ENCODE measurements at regions not wholly inside any gene's neighbourhood (a gene's known extent, or its start where the extent isn't known, plus 50 kb on each side); places are given as distances from the start of the nearest gene placed in this dataset.

DNA sequence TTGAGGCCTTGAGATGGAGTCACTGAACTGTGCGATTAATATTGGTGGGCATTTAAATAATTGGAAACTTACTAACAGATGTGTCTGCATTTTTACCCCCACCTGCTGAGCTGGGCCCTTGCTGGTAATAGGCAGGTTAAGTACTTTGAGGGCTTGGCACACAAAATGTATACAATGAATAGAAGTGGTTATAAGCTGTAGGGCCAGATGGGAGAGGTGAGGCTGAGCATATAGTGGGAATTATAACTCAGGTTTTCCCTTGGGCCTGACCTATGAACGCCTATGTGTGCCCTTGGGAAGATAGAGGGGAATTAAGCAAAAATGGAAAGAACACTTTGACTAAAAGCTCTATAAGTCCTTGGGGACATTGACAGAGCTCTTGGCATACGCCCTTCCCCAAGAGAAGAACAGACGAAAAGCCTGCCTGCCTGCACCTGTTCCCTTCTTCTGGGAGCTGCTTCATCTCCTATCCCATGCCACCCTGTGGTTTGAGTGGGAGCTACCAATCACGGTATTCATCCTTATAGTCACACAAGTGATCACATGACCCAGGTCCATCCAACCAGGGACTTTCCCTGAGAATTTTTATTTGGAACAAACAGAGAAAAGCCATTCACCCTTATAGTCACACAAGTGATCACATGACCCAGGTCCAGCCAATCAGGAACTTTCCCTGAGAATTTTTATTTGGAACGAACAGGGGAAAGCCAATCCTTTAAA, 260.7 kb upstream of the CSF3R start:
- no peak for TF ChIP-seq CTCF (conservative IDR thresholded peaks at IDR 0.05; ENCODE audit: low read depth, low read length)
- H3K4me3 ChIP-seq (ENCODE audit: low read length): no peak overlapping the region
- no peak for DNase-seq (ENCODE audit: low read depth)

DNA sequence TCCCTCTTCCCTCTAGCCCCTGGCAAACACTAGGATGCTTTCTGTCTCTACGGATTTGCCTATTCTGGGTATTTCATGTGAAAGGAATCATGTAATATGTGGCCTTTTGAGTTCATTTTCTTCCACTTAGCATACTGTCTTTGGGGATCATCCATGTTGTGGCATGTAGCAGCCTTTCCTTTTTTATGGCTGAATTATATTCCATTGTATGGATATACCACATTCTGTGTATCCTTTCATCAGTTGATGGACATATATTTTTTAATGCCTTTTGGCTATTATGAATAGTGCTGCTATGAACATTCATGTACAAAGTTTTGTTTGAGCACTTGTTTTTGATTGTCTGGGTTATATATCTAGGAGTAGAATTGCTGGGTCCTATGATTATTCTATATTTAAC, 258.4 kb upstream of the CSF3R start:
- H3K4me3 ChIP-seq (ENCODE audit: low read length): no peak overlapping the region
- DNase-seq (ENCODE audit: low read depth): no peak
- no peak for TF ChIP-seq CTCF (conservative IDR thresholded peaks at IDR 0.05; ENCODE audit: low read depth, low read length)

- H3K4me3 ChIP-seq (ENCODE audit: low read length): no peak overlapping the region
- no peak for TF ChIP-seq CTCF (conservative IDR thresholded peaks at IDR 0.05; ENCODE audit: low read depth, low read length)
- no peak for DNase-seq (ENCODE audit: low read depth)
Observed at GRCh38 chr1:36740446-36740845, 257.7 kb upstream of the CSF3R start.

DNA sequence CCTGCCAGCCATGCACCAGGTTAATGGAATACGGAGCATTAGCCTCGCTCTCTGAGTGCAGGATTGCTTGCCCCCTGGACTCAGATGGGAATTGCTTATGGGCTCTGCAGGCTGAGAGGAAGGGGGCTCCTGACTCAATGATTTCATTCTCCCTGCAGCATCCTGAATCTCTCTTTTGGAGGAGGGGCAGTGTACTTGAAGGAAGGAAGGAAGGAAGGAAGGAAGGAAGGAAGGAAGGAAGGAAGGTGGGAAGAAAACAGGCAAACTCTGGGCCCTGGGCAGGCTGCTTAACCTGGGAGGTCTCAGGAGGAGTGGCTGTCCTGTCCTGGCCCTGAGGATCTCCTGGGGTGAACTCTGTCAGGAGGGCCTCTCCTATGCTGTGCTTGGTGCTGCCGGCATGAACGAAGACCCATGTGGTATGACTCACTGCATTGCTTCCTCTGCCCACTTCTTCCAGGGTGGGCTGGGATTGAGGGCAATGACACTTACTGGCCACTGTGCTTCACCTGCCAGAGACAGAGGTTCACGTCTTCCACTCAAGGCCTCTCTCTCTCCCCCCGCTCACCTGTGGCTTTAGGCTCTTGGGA, 257.1 kb upstream of the CSF3R start:
- DNase-seq (ENCODE audit: low read depth): no peak
- no peak for TF ChIP-seq CTCF (conservative IDR thresholded peaks at IDR 0.05; ENCODE audit: low read depth, low read length)
- no peak overlapping the region for H3K4me3 ChIP-seq (ENCODE audit: low read length)

- H3K4me3 ChIP-seq (ENCODE audit: low read length): no peak overlapping the region
- DNase-seq (ENCODE audit: low read depth): no peak
- no peak for TF ChIP-seq CTCF (conservative IDR thresholded peaks at IDR 0.05; ENCODE audit: low read depth, low read length)
Observed at GRCh38 chr1:36738245-36738644, 255.5 kb upstream of the CSF3R start.

- DNase-seq (ENCODE audit: low read depth): no peak
- TF ChIP-seq CTCF (conservative IDR thresholded peaks at IDR 0.05; ENCODE audit: low read depth, low read length): no peak
- no peak overlapping the region for H3K4me3 ChIP-seq (ENCODE audit: low read length)
Observed at GRCh38 chr1:36737767-36738166, 255.1 kb upstream of the CSF3R start.

DNA sequence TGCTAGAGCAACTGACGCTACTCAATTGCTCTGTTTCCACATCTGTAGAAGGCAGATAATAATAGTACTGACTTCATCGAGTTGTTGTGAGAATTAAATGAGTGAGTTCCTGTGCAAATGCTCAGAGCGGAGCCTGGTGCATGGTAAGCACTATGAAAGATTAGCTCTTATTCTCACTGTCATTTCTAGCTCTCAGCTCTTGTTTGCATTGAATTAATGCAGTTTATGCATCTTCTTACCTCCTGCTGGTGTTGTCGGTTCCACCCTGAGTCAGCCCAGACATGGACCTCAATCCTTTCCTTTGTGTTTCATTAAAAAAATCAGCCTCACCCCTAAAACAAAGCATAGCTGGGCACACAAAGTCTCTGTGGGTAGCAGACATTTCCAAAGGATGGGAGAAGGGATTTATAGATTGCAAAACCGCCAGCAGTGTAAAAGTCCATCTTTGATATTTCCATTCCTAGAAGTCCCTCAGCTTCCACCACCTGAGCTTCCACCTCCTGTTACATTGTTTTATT, 254.4 kb upstream of the CSF3R start:
- no peak overlapping the region for H3K4me3 ChIP-seq (ENCODE audit: low read length)
- DNase-seq (ENCODE audit: low read depth): no peak
- TF ChIP-seq CTCF (conservative IDR thresholded peaks at IDR 0.05; ENCODE audit: low read depth, low read length): no peak

Measured in retinal pigment epithelial cell (primary cell).